LNCAP (cell line): ENCODE measurements at regions not wholly inside any gene's neighbourhood (a gene's known extent, or its start where the extent isn't known, plus 50 kb on each side); places are given as distances from the start of the nearest gene placed in this dataset.

Experiments
- TF ChIP-seq, protein P1 (sequence below): fragments of 450-650 bp; IDR thresholded peaks from 2 replicates; pipeline ENCODE4 v1.5.1; 2017; ENCODE audit warnings: mild to moderate bottlenecking

DNA sequence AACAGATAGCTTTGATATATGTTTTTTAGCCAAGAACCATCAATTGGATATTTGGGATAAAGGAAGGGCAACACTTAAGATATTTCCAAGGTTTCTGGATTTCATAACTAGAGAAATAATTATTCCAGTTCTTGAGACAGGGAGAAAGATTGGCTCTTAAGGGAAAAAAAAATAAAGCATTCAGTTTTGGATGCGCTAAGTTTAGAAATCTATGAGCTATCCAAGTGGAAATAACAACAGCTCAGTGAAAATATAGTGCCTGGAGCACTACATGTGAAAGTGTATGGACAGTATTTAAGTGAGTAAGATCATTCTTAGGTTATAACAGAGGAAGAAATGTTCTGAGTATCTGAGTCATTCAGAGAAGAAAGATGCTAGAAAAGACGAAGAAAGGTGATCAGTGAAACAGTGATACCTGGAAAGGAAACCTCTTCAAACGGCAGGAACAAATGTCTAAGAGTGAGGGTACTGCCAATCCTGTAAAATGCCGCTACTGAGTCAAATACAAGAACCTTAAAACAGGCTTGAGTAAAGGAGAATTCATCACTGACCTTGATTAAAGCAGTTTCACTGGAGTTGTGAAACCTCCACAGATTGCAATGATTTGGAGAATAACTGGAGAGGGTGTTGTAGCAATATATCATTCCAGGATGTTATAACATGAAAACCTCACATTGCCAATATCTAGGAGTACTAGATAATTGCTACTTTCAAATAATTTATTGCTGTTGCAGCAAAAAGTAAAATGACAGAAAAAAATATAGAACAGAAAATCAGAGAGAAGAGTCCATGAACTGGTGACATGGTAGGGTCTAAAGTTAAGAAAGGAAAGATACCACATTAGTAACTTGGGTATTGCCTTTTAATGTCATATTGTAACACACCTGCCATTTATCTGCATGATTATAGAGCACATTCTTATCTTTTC is 482.1 kb upstream of the RGS18 start:
- TF ChIP-seq, protein P1, sequence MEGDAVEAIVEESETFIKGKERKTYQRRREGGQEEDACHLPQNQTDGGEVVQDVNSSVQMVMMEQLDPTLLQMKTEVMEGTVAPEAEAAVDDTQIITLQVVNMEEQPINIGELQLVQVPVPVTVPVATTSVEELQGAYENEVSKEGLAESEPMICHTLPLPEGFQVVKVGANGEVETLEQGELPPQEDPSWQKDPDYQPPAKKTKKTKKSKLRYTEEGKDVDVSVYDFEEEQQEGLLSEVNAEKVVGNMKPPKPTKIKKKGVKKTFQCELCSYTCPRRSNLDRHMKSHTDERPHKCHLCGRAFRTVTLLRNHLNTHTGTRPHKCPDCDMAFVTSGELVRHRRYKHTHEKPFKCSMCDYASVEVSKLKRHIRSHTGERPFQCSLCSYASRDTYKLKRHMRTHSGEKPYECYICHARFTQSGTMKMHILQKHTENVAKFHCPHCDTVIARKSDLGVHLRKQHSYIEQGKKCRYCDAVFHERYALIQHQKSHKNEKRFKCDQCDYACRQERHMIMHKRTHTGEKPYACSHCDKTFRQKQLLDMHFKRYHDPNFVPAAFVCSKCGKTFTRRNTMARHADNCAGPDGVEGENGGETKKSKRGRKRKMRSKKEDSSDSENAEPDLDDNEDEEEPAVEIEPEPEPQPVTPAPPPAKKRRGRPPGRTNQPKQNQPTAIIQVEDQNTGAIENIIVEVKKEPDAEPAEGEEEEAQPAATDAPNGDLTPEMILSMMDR = no peak

DNA sequence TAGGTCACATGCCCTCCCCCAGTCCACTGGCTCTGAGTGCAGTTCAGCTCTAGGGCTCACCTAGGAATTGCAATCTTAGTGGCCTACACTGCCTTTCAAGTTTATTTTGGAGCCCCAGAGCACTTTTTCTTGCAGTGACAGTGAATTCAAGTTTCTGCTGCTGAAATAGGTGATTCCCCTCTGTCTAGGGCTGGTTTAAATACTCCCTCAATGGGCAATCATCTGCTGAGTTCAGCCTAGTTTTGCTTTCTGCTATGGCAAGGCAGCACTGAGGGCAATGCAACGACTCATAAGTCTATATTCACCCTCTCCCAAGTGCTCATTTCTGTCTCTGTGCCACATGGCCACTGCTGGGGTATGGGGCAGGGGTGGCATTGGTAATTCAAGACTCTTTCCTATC is 472.6 kb upstream of the RGS18 start:
- TF ChIP-seq, protein P1 = no peak

DNA sequence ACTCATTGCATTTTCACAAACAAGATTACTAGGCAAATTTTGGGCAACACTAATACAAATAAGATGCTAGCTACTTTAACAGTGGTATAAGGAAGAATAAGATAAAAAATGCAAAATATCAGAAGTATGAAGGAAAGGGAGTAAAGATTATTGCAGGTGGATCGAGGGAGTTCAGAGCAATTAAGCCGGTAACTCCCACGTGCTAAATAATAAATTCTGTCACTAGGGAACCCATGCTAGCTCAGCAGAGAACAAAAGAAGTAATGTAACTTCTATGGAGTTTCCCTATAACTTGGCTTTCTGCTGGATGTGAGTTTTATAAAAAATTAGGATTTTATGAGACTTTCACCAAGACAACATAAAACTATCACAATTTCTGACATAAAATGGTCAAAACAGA is 470.5 kb upstream of the RGS18 start:
- TF ChIP-seq, protein P1 = no peak

DNA sequence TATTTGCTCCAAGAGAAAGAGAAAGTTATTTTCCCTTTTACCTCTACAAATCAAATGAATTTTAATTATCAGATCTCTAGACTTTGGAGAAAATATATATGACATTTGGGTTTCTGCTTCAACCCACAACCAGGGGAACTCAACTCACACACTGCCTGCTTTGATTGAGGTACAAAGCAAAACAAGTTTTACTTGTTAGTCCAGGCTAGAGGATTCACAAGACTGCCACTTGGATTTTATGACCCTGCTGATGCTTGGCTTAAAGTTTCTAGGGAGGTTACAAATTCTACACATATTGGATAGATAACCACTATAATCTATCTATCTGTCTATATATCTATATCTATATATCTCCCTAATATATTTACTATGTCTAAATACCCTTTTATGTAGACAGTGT is 467.3 kb upstream of the RGS18 start:
- TF ChIP-seq, protein P1 = no peak

DNA sequence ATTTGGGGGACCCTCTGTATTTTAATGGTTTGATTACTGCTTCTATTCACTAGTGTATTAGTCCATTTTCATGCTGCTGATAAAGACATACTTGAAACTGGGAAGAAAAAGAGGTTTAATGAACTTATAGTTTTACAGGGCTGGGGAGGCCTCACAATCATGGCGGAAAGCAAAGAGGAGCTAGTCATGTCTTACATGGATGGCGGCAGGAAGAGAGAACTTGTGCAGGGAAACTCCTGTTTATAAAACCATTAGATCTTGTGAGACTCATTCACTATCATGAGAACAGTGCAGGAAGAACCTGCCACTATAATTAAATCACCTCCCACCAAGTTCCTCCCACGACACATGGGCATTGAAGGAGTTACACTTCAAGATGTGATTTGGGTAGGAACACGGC is 464.5 kb upstream of the RGS18 start:
- TF ChIP-seq, protein P1 = no peak

DNA sequence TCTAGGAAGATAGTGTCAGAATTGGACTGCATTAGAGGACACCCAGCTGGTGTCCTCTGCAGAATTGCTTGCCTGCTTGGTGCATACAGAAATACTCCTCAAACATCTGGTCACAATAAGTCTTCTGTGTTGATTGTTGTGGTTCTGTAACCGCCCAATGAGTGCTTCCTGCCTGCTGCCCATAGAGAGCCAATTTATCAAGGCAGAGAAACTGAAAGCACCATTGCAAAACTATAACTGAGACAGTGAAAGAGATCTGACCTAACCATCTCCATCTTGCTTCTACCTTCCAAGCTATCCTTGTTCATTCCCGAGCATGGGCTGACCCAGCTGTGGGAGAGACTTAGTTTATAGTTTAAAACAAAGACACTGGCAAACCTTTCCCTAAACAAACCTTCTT is 462.4 kb upstream of the RGS18 start:
- TF ChIP-seq, protein P1 = no peak

DNA sequence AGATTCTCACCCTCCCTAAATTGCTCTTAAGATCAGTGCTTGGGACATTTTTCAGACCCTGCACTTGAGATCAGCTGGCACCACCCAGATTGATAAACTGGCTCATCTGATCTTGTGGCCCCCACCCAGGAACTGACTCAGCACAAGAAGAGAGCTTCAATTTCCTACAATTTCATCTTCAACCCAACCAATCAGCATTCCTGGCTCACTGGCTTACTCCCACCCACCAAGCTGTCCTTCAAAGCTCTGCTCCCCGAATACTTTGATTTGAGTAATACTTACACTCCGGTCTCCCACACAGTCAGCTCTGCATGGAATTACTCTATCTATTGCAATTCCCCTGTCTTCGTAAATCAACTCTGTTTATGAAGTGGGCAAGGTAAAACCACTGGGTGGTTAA is 461.9 kb upstream of the RGS18 start:
- TF ChIP-seq, protein P1 = no peak
